ENCODE measurements at regions not wholly inside any gene's neighbourhood (a gene's known extent, or its start where the extent isn't known, plus 50 kb on each side); places are given as distances from the start of the nearest gene placed in this dataset.

GRCh38 chr2:3010001-3010400 lies 367.6 kb downstream of the EIPR1 start:
- TF ChIP-seq CTCF (IDR thresholded peaks at IDR 0.05): no peak
- TF ChIP-seq POLR2A (IDR thresholded peaks at IDR 0.05): no peak

All from thyroid gland (tissue), 4 donors.